ENCODE measurements at regions not wholly inside any gene's neighbourhood (a gene's known extent, or its start where the extent isn't known, plus 50 kb on each side); places are given as distances from the start of the nearest gene placed in this dataset.

DNA sequence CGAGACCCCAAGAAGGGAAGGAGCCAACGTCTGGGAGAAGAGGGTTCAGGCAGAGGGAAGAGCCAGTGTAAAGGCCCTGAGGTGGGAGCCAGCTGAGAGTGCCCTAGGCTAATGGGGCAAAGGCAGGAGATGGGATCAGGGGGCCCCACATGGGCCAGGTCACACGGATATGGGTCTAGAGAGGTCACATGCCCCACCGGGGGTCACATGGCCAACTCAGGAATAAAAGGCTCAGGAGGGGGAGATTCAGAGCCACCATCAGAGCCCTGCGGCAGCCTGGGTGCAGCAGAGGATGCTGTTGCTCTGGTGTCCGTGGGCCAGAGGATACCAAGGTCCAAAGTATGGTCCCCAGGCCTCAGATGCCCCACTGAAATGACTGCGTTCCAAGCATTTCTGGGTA is 55.3 kb upstream of the SLC6A6 start:
- Histone ChIP-seq H3K9me3 (ENCODE audit: low read length) (no peaks in the 10 kb centered on the region), H3K4me1 (ENCODE audit: insufficient read depth, low read length, severe bottlenecking) (peaks cover 3% of the 10 kb centered on the region), H3K9me2 (ENCODE audit: low read depth, low read length) (no peaks in the 10 kb centered on the region), H3K4me2 (ENCODE audit: low read length) (no peak overlapping the region), H3F3A (ENCODE audit: insufficient read depth, low read length) (no peaks in the 10 kb centered on the region), H3K27ac (ENCODE audit: low read depth, low read length, poor library complexity, severe bottlenecking) (no peak overlapping the region), H2AFZ (ENCODE audit: low read length) (no peak overlapping the region), H3K4me3 (ENCODE audit: low read depth, low read length, poor library complexity, severe bottlenecking) (no peak overlapping the region), H3K36me3 (ENCODE audit: insufficient read depth, low read length) (no peaks in the 10 kb centered on the region), H3K79me2 (ENCODE audit: insufficient read depth, low read length) (no peaks in the 10 kb centered on the region), H3K9ac (ENCODE audit: low read length) (no peak overlapping the region), H4K20me1 (ENCODE audit: insufficient read depth, low read length) (no peaks in the 10 kb centered on the region), H3K27me3 (ENCODE audit: insufficient read depth, low read length) (0 out of 2 replicates have a peak, but pooled peaks cover 5% of the 10 kb centered on the region)
- TF ChIP-seq CTCF (IDR thresholded peaks at IDR 0.05; ENCODE audit: low read length): no peak
- no peak for TF ChIP-seq EZH2 (IDR thresholded peaks at IDR 0.05; ENCODE audit: borderline replicate concordance, low read length)

DNA sequence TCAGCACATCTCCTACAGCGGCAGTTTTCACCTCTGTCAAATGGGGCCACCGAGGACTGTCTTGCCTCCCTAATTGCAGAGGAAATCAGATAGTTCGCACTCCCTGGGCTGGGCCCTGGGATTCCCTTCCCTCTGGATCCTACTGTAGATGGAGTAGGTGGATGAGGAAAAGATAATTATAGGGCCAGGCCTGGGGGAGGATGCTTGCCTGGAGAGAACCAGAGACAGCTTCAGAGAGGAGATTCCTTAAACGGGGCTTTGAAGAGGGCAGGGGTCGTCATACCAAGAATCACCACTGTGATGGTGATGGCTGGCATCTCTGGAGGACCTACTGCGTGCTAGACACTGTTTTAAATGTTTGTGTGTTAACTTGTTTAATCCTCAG is 50.8 kb upstream of the SLC6A6 start:
- Histone ChIP-seq H4K20me1 (ENCODE audit: insufficient read depth, low read length) (no peaks in the 10 kb centered on the region), H3F3A (ENCODE audit: insufficient read depth, low read length) (no peaks in the 10 kb centered on the region), H3K9me2 (ENCODE audit: low read depth, low read length) (no peaks in the 10 kb centered on the region), H3K27ac (ENCODE audit: low read depth, low read length, poor library complexity, severe bottlenecking) (no peak overlapping the region), H3K4me3 (ENCODE audit: low read depth, low read length, poor library complexity, severe bottlenecking) (peak overlapping the region; percentile 7), H3K4me1 (ENCODE audit: insufficient read depth, low read length, severe bottlenecking) (peaks cover 8% of the 10 kb centered on the region), H3K9me3 (ENCODE audit: low read length) (no peaks in the 10 kb centered on the region), H3K36me3 (ENCODE audit: insufficient read depth, low read length) (no peaks in the 10 kb centered on the region), H3K27me3 (ENCODE audit: insufficient read depth, low read length) (no peaks in the 10 kb centered on the region), H3K9ac (ENCODE audit: low read length) (no peak overlapping the region), H2AFZ (ENCODE audit: low read length) (no peak overlapping the region), H3K4me2 (ENCODE audit: low read length) (peak overlapping the region; percentile 31), H3K79me2 (ENCODE audit: insufficient read depth, low read length) (no peaks in the 10 kb centered on the region)
- TF ChIP-seq EZH2 (IDR thresholded peaks at IDR 0.05; ENCODE audit: borderline replicate concordance, low read length): no peak
- no peak for TF ChIP-seq CTCF (IDR thresholded peaks at IDR 0.05; ENCODE audit: low read length)

GRCh38 chr3:14352002-14352627 is 50.3 kb upstream of the SLC6A6 start:
- H3K4me3 ChIP-seq (ENCODE audit: low read depth, low read length, poor library complexity, severe bottlenecking): peak overlapping the region; percentile 7
- H3F3A ChIP-seq (ENCODE audit: insufficient read depth, low read length): no peaks in the 10 kb centered on the region
- 0 out of 2 replicates have a peak overlapping the region, but pooled peaks have one; percentile 35 for H2AFZ ChIP-seq (ENCODE audit: low read length)
- no peaks in the 10 kb centered on the region for H3K9me2 ChIP-seq (ENCODE audit: low read depth, low read length)
- H3K36me3 ChIP-seq (ENCODE audit: insufficient read depth, low read length): no peaks in the 10 kb centered on the region
- peaks cover 8% of the 10 kb centered on the region for H3K4me1 ChIP-seq (ENCODE audit: insufficient read depth, low read length, severe bottlenecking)
- H3K79me2 ChIP-seq (ENCODE audit: insufficient read depth, low read length): no peaks in the 10 kb centered on the region
- H3K27me3 ChIP-seq (ENCODE audit: insufficient read depth, low read length): no peaks in the 10 kb centered on the region
- no peak for TF ChIP-seq EZH2 (IDR thresholded peaks at IDR 0.05; ENCODE audit: borderline replicate concordance, low read length)
- no peak for TF ChIP-seq CTCF (IDR thresholded peaks at IDR 0.05; ENCODE audit: low read length)
- no peak overlapping the region for H3K27ac ChIP-seq (ENCODE audit: low read depth, low read length, poor library complexity, severe bottlenecking)
- peak overlapping the region; percentile 31 for H3K4me2 ChIP-seq (ENCODE audit: low read length)
- no peaks in the 10 kb centered on the region for H4K20me1 ChIP-seq (ENCODE audit: insufficient read depth, low read length)
- no peaks in the 10 kb centered on the region for H3K9me3 ChIP-seq (ENCODE audit: low read length)
- no peak overlapping the region for H3K9ac ChIP-seq (ENCODE audit: low read length)
